GM18951 (cell line): ENCODE measurements at regions not wholly inside any gene's neighbourhood (a gene's known extent, or its start where the extent isn't known, plus 50 kb on each side); places are given as distances from the start of the nearest gene placed in this dataset.
"Not testable (repeated sequence)": the region's sequence is repeated elsewhere in the genome, so short reads cannot be mapped to it uniquely, and the experiment has no call there.

Experiments
- in situ Hi-C: fragments of 300-500 bp; cut with MboI; formaldehyde crosslinking; loops from one replicate; pipeline ENCODE4 v1.12.0; 2022; ENCODE audit warnings: low sequenced_read_pairs, mixed read lengths, inconsistent platforms; ENCODE audit not compliant: unreplicated experiment

DNA sequence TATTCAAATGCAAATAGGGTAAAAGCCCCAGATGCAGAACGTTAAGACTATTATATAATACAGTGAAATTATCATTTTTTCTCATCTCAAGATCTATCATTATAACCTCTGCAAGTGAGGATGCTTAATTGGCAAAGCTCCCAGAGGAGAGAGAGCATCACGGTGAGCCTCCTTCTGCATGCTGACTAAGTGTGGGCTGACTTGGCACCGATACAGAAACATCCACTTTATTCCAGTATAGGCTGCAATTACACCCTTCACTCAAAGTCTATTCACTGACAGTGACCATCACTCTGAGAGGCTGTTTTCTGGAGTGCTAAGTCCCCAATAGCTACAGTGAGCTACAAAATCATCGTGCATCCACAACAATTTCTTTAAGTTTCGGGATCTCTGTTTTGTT lies 171.1 kb upstream of the NBPF9 start:
- in situ Hi-C loops, result not testable (repeated sequence)

DNA sequence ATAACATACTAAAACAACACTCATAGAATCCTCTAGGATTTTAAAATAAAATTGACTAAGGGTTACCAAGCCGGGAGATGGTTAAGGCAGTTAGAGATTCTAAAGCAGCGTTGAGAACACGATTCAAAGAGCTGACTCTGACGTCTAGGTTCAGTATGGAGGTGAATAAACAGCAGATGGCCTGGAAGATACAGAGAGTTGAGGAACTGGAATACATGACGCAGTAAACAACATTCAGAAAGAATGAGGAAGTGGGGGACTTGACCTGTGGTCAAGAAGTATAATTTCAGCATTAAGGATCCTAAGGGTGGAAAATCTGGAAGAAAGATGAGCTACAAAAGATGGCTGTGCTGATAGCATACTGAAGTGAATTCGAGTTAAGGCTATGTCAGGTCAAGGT lies 172.5 kb upstream of the NBPF9 start:
- in situ Hi-C loops, result not testable (repeated sequence)

- in situ Hi-C loops, result not testable (repeated sequence)
Measured at GRCh38 chr1:149276496-149276895, 173.1 kb upstream of the NBPF9 start.

GRCh38 chr1:149278156-149278555 lies 174.8 kb upstream of the NBPF9 start:
- in situ Hi-C loops, result not testable (repeated sequence)

GRCh38 chr1:149279015-149279414 lies 175.7 kb upstream of the NBPF9 start:
- in situ Hi-C loops, result not testable (repeated sequence)

- in situ Hi-C loops, result not testable (repeated sequence)
Measured at GRCh38 chr1:149279512-149279911, 176.2 kb upstream of the NBPF9 start.

- in situ Hi-C loops, result not testable (repeated sequence)
Measured at GRCh38 chr1:149284773-149285172, 181.4 kb upstream of the NBPF9 start.

DNA sequence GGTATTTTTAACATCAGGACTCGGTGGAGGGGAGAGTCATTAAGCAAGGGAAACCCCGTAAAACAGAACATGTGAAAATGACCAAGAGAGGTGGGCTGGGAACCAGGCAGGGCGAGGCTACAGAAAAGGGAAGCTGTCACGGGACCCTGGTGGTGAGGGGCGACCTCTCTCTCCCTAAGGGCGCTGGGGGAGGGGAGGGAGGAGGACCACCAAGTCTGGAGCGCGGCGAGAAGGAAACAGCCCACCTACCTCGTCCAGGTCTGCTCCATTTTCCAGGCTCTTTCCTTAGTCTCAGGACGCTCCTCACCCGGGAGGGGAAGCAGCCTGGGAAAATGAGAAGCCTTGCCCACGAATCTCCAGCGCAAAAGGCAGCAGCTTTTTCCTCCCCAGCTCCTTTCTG lies 181.9 kb upstream of the NBPF9 start:
- in situ Hi-C loops, result not testable (repeated sequence)

DNA sequence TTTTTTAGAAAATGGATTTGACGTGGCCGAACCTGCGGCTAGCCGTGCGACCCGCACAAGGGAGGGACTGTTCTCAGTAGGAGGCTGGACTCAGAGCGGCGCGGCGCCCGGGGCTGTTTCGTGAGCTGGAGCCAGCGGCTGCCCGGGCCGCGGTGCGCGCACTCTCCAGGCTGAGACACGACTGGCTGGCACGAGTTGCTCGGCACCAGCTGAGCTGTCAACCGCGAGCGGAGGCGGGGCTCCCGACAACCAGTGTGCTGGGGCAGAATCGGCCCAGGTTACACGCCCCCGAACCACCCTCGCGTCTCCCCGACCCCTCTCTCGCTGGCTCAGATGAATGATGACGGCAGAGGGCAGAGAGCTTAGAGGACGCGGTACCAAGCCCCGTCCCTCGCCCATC lies 182.3 kb upstream of the NBPF9 start:
- in situ Hi-C loops, result not testable (repeated sequence)

DNA sequence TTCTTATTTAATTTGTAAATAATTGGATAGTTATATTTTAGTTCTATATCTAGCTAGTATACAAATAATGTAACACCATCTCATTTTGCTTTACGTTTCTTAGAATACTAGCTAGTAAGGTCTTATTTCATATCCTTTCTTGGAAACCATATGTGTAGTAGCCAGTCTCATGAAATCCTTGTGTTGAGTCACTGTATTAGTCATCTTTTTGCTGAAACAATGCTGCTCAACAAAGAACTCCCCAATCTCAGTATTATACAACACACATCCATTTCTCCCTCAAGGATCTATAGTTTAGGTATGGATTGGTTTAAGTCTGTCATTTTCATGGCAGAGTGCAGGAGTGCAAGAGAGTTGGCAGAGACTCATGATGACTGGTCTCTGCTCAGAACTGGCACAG lies 185.2 kb upstream of the NBPF9 start:
- in situ Hi-C loops, result not testable (repeated sequence)

GRCh38 chr1:149300478-149301218 lies 174.2 kb upstream of the NBPF19 start:
- in situ Hi-C loops, result not testable (repeated sequence)

DNA sequence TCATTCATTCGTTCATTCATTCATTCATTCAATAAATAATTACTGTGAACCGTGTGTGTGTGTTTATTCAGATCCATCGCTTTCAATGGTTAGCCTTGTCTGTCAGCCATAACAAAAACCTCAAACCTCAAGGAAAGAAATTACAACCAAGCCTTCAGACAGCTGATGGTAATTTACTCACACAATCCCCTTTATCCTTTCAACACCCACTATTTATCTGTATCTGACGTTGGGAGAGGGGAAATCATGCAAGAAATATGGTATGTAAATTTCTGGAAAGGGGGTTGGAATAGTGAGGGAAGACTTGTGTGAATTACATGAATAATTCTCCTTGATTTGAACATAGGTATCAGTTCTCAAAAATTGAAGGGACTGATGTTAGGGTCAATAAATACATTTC lies 173.6 kb upstream of the NBPF19 start:
- in situ Hi-C loops, result not testable (repeated sequence)

DNA sequence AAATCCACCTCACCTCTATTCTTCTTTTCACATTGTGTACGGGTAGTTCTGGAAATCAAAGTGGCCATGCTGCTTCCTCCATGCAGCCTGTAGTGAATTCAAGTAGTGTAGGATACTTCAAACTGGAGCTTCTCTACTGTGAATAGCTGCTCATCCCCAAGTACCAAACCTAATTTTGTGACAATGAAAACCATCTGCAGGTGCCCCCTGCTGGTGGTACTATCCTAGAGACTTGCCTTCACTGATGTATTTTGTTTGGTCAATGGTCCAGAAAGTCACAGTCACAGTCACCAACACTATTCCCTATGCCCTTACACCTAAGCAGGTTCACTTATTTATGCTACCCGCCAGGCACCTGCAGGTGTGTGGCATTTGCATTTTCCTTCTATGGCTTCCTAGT lies 170.0 kb upstream of the NBPF19 start:
- in situ Hi-C loops, result not testable (repeated sequence)

DNA sequence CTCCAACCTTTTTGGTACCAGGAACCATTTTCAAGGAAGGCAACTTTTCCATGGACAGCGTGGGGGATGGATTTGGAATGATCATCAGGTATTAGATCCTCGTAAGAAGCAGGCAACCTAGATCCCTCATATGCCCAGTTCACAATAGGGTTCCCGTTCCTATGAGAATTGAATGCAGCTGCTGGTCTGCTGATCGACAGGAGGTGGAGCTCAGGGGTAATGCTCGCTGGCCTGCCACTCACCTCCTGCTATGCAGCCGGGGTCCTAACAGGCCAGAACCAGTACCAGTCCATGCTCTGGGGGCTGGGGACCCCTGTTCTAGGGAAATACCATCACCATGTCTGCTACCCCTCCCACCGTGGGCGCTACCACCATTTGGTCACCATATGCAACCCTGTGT lies 167.2 kb upstream of the NBPF19 start:
- in situ Hi-C loops, result not testable (repeated sequence)

DNA sequence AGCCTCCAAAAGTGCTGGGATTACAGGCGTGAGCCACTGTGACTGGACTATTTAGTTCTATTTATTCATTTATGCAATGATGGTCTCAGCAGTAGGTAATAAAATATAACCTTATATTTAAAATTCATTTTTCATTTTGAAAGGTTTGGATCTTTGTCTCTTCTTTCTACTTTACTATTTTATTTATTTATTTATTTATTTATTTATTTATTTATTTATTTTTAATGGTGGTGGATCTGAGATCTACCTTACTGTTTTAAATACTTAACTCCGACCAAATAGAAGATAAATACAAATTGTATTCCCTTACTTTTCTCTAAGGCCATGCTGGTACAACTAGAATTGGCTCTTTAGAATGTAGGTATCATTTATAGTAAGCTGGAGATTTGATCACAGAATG lies 159.9 kb upstream of the NBPF19 start:
- in situ Hi-C loops, result not testable (repeated sequence)

DNA sequence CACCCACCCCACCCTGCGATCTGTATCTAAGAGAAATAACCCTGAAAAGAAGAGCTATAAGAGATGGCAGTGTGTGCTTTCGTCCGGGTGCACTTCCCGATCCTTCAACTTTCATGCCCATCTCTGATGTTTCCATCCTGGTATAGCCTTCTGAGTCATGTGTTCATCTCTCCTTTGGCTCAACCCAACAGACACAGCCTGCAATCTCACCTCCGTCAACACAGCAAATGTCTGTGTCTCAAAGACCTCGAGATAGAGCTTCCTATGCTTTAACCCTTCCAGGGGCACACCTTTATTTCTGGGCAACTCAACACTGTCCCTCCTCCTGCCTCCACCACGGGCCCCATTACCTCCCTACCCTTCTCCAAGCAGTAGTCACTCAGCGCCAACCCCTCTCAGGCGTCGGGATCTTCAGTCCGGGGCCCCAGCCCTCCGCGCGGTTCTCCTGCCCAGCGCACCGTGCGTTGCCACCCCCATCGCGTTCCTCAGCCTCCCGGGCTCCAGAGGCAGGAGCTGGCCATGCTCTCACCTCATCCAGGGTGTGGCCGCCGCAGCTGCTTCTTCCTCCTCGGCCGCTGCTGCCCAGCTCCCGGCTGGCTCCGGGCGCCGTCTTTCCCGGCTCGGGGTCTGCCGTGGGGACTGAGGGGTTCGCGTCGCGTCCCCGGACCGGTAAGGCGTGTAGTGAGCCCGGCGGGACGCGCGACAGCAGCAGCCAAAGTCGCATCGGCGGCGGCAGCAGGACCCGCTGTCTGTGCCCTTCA lies 153.7 kb upstream of the NBPF19 start:
- in situ Hi-C loops, result not testable (repeated sequence)

DNA sequence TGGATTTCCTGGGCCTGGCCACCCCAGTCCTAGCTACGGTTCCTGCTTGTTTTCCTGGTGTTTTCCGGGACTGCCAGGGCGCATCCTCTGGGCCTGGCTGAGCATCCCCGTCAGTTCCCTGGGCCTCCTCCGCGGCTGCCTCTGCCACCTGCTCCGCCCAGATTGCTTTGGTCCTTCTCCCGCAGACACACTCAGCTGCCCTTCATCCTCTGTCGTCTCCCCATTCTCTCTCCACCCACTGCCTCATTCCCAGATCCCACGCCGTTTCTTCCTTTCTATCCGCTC lies 153.2 kb upstream of the NBPF19 start:
- in situ Hi-C loops, result not testable (repeated sequence)

GRCh38 chr1:149330081-149330335 lies 144.8 kb upstream of the NBPF19 start:
- in situ Hi-C loops, result not testable (repeated sequence)

DNA sequence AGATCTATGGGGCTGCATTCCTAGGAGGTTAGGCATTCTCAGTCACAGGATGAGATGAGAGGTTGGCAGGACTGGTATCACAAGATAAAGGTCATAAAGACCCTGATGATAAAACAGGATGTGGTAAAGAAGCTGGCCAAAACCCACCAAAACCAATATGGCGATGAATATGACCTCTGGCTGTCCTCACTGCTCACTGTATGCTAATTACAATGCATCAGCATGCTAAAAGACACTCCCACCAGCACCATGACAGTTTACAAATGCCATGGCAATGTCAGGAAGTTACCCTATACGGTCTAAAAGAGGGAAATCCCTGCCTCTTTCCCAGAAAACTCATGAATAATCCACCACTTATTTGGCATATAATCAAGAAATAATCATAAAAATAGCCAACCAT lies 138.8 kb upstream of the NBPF19 start:
- in situ Hi-C loops, result not testable (repeated sequence)

GRCh38 chr1:149338221-149338691 lies 136.6 kb upstream of the NBPF19 start:
- in situ Hi-C loops, result not testable (repeated sequence)

DNA sequence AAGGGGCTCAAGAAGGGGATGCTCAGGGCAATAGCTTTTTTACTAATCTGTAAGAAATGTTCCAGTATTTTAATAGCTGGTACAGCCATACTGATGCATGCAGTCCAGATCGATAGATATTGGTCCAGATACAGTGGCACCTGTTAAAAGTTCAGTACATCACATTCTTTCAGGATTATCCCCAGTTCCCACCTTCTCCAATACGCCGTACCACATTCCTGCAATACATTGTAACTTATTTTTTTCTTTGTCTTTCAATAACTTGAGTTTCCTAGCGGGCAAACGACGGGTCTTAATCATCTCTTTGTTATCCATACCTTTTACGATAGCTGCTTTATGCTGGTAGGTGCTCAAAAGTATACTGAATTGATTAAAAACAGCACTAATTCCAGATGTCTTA lies 136.1 kb upstream of the NBPF19 start:
- in situ Hi-C loops, result not testable (repeated sequence)

- in situ Hi-C loops, result not testable (repeated sequence)
Measured at GRCh38 chr1:149349448-149349847, 125.4 kb upstream of the NBPF19 start.
